ENCODE measurements at regions not wholly inside any gene's neighbourhood (a gene's known extent, or its start where the extent isn't known, plus 50 kb on each side); places are given as distances from the start of the nearest gene placed in this dataset.

GRCh38 chr3:94522488-94522887 lies 459.6 kb downstream of the NSUN3 start:
- TF ChIP-seq CTCF (IDR thresholded peaks at IDR 0.05) (no peak), EP300 (IDR thresholded peaks at IDR 0.05) (no peak), POLR2AphosphoS5 (IDR thresholded peaks at IDR 0.05) (no peak)
